Keratinocyte (primary cell): ENCODE measurements at regions not wholly inside any gene's neighbourhood (a gene's known extent, or its start where the extent isn't known, plus 50 kb on each side); places are given as distances from the start of the nearest gene placed in this dataset.

Experiments used
- DNase-seq: peaks from one replicate; pipeline ENCODE4 v3.0.0-alpha.2; 2011; ENCODE audit warnings: low read depth, missing footprints, low spot score
- FAIRE-seq: peaks from 2 replicates; lab custom pipeline; 2011; peaks lifted over from hg19 to GRCh38; lab: Jason Lieb, UNC
- H2AFZ ChIP-seq: 2 replicates; pipeline ENCODE4 v1.6.0; 2012; ENCODE audit warnings: low read length, control low read depth, inconsistent platforms; ENCODE audit not compliant: control insufficient read depth
- H3K27ac ChIP-seq: 2 replicates; pipeline ENCODE4 v1.5.1; 2011; ENCODE audit warnings: low read length; ENCODE audit not compliant: control insufficient read depth, insufficient read depth
- H3K27me3 ChIP-seq: 3 replicates; pipeline ENCODE4 v1.6.0; 2011; ENCODE audit warnings: low read length; ENCODE audit not compliant: control insufficient read depth, insufficient read depth; ENCODE audit errors: extremely low read depth
- H3K36me3 ChIP-seq, 2 experiments: 2 replicates in 1 of 2; 3 replicates in 1 of 2; pipeline ENCODE4 v1.5.1; 2011; ENCODE audit warnings: low read length in 2 of 2, mild to moderate bottlenecking in 1 of 2; ENCODE audit not compliant: control insufficient read depth in 2 of 2, insufficient read depth in 2 of 2; ENCODE audit errors: extremely low read depth in 1 of 2
- H3K4me1 ChIP-seq: 3 replicates; pipeline ENCODE4 v1.5.1; 2011; ENCODE audit warnings: low read length; ENCODE audit not compliant: control insufficient read depth, insufficient read depth; ENCODE audit errors: extremely low read depth
- H3K4me2 ChIP-seq: 3 replicates; pipeline ENCODE4 v1.6.0; 2011; ENCODE audit warnings: low read depth, low read length; ENCODE audit not compliant: control insufficient read depth, insufficient read depth; ENCODE audit errors: extremely low read depth
- H3K4me3 ChIP-seq, 3 experiments: fragments of 200-600 bp in 1 of 3; sonication (generic) in 1 of 3; 2 replicates in 2 of 3; 3 replicates in 1 of 3; pipeline ENCODE4 v1.5.1; 2011 to 2016; ENCODE audit warnings: low read length in 3 of 3, mild to moderate bottlenecking in 3 of 3, control low read depth in 2 of 3, inconsistent platforms in 1 of 3, low read depth in 1 of 3, mixed read lengths in 1 of 3, mixed run types in 1 of 3, moderate library complexity in 1 of 3; ENCODE audit not compliant: control insufficient read depth in 2 of 3, insufficient read depth in 2 of 3; ENCODE audit errors: extremely low read depth in 1 of 3
- H3K79me2 ChIP-seq: 2 replicates; pipeline ENCODE4 v1.6.0; 2012; ENCODE audit warnings: low read length; ENCODE audit not compliant: control insufficient read depth, insufficient read depth
- H3K9ac ChIP-seq: 3 replicates; pipeline ENCODE4 v1.6.0; 2011; ENCODE audit warnings: low read length; ENCODE audit not compliant: control insufficient read depth, insufficient read depth; ENCODE audit errors: extremely low read depth
- H3K9me1 ChIP-seq: 3 replicates; pipeline ENCODE4 v1.6.0; 2011; ENCODE audit warnings: low read length; ENCODE audit not compliant: control insufficient read depth, insufficient read depth; ENCODE audit errors: extremely low read depth
- H3K9me3 ChIP-seq: 2 replicates; pipeline ENCODE4 v1.5.1; 2012; ENCODE audit warnings: low read depth, low read length; ENCODE audit not compliant: control insufficient read depth
- H4K20me1 ChIP-seq: 3 replicates; pipeline ENCODE4 v1.6.0; 2011; ENCODE audit warnings: low read length; ENCODE audit not compliant: control insufficient read depth, insufficient read depth; ENCODE audit errors: extremely low read depth
- EZH2 ChIP-seq: IDR thresholded peaks from one replicate; pipeline ENCODE4 v1.6.1; 2012; ENCODE audit warnings: inconsistent platforms, mild to moderate bottlenecking, low read length, moderate library complexity
- dilution Hi-C: fragments of 300-500 bp; cut with MboI; formaldehyde crosslinking; loops from one replicate; pipeline ENCODE4 v1.7.0; 2020; ENCODE audit warnings: low sequenced_read_pairs; ENCODE audit not compliant: extremely low pct_ligation_motif_present
- TF ChIP-seq, protein P1 (sequence below), 3 experiments: IDR thresholded peaks in 1 of 3; conservative IDR thresholded peaks in 1 of 3; optimal IDR thresholded peaks in 1 of 3; 2 replicates in 2 of 3; 3 replicates in 1 of 3; pipeline versions ENCODE3 to v1.5.1; 2011; ENCODE audit warnings: low read length in 3 of 3, mild to moderate bottlenecking in 3 of 3, moderate library complexity in 2 of 3, control low read depth in 1 of 3, inconsistent platforms in 1 of 3; ENCODE audit not compliant: insufficient read depth in 2 of 3; ENCODE audit errors: extremely low read depth in 1 of 3

DNA sequence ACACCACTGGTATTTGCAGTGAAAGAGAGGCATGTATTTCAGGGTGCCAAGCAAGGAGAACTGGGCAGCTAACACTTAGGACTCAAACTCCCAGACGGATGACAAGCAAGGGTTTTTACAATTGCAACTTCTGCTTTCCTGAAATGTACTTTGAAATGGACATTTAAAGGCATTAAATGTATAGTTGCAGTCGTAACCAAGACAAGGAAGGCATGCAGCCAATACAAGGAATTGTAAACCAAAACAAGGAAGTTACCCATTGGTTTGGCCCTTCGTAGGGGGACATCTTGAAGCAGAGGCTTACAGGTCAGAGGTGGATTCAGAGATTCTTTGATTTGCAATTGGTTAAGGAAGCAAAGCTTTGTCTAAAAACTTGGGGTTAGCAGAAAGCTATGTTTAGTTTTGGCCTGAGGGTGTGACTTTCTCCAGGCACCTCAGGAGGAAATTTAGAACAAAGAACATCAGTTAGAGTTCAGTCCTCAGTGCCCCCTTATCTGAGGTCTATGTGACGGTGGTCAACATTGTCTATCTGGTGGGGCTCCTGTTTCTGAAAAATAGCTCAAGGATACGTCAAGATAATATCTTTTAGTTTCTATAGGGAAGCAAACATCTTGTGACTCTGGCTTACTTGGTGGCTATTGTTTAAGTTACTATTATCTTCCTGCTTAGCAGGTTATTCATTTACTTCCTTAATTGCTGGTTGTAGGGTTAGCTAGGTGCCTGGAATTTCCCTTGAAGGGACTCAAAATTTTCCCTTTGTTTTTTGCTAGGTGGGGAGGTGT lies 266.0 kb downstream of the CD83 start:
- H3K27me3 ChIP-seq: no peaks in the 10 kb centered on the region
- no peak overlapping the region for H3K9ac ChIP-seq
- dilution Hi-C loops: no loop called here
- H3K27ac ChIP-seq: no peak overlapping the region
- no peaks in the 10 kb centered on the region for H3K9me1 ChIP-seq
- no peak overlapping the region for H3K4me3 ChIP-seq
- peaks cover 3% of the 10 kb centered on the region for H3K4me1 ChIP-seq
- H3K36me3 ChIP-seq: no peaks in the 10 kb centered on the region
- H3K4me2 ChIP-seq: no peak overlapping the region
- H3K79me2 ChIP-seq: no peaks in the 10 kb centered on the region
- H3K9me3 ChIP-seq: no peaks in the 10 kb centered on the region
- FAIRE-seq: no peak
- H4K20me1 ChIP-seq: no peaks in the 10 kb centered on the region
- no peak for DNase-seq
- TF ChIP-seq, protein P1, sequence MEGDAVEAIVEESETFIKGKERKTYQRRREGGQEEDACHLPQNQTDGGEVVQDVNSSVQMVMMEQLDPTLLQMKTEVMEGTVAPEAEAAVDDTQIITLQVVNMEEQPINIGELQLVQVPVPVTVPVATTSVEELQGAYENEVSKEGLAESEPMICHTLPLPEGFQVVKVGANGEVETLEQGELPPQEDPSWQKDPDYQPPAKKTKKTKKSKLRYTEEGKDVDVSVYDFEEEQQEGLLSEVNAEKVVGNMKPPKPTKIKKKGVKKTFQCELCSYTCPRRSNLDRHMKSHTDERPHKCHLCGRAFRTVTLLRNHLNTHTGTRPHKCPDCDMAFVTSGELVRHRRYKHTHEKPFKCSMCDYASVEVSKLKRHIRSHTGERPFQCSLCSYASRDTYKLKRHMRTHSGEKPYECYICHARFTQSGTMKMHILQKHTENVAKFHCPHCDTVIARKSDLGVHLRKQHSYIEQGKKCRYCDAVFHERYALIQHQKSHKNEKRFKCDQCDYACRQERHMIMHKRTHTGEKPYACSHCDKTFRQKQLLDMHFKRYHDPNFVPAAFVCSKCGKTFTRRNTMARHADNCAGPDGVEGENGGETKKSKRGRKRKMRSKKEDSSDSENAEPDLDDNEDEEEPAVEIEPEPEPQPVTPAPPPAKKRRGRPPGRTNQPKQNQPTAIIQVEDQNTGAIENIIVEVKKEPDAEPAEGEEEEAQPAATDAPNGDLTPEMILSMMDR (optimal IDR thresholded peaks at IDR 0.05 in 1 of 3, IDR thresholded peaks at IDR 0.05 in 1 of 3, conservative IDR thresholded peaks at IDR 0.05 in 1 of 3; ENCODE audit: extremely low read depth in 1 of 3, insufficient read depth in 2 of 3, low read length in 3 of 3): no peak
- TF ChIP-seq EZH2: no peak
- H2AFZ ChIP-seq: no peak overlapping the region

DNA sequence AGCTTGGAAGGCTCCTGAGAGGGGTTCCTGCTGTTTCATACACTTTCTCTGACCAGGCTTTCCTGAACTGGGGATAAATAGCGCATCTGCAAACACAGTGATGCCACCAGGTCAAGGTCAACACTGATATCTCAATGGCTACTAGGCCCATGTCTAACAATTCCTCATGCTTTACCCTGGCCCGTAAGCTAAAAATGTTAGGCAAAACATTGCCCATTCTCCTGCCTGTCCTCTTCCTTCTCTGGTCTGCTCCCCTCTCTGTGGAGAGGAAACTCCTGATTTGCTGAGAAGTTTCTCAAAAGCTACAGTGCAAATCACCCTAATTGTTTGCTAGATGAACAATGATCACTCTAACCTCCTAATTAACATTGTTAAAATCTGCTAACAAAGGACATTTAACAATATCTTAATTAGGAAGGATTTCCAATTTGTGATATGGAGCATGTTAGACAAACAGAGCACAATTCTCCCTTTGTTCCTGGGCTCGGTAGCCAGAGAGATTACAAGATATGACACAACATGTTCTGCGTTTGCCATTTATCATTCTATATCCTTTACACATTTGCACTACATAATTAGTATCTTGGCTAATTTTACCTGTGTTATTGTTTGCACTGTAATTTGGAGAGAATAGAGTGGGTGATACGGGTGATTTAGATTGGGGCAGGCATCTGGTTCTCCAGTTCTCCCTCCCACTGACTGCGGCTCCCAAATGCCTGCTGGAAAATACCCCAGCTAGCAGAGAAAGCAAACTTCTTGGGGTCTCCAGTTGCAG lies 266.8 kb downstream of the CD83 start:
- H2AFZ ChIP-seq: peak overlapping the region; percentile 47
- FAIRE-seq: no peak
- peaks cover 3% of the 10 kb centered on the region for H3K4me1 ChIP-seq
- no peak for DNase-seq
- H4K20me1 ChIP-seq: no peaks in the 10 kb centered on the region
- no peaks in the 10 kb centered on the region for H3K36me3 ChIP-seq
- no peaks in the 10 kb centered on the region for H3K9me1 ChIP-seq
- dilution Hi-C loops: no loop called here
- H3K4me2 ChIP-seq: no peak overlapping the region
- H3K4me3 ChIP-seq: no peak overlapping the region
- no peaks in the 10 kb centered on the region for H3K79me2 ChIP-seq
- no peaks in the 10 kb centered on the region for H3K9me3 ChIP-seq
- no peaks in the 10 kb centered on the region for H3K27me3 ChIP-seq
- no peak for TF ChIP-seq EZH2
- TF ChIP-seq, protein P1 (optimal IDR thresholded peaks at IDR 0.05 in 1 of 3, IDR thresholded peaks at IDR 0.05 in 1 of 3, conservative IDR thresholded peaks at IDR 0.05 in 1 of 3; ENCODE audit: extremely low read depth in 1 of 3, insufficient read depth in 2 of 3, low read length in 3 of 3): no peak
- no peak overlapping the region for H3K9ac ChIP-seq
- no peak overlapping the region for H3K27ac ChIP-seq
